Panc1 (cell line): ENCODE measurements at regions not wholly inside any gene's neighbourhood (a gene's known extent, or its start where the extent isn't known, plus 50 kb on each side); places are given as distances from the start of the nearest gene placed in this dataset.
A peak's percentile ranks its signal among the peaks of the same experiment; 100 is the strongest.

Experiments
- ATAC-seq: fragments of 200-7000 bp; cut with Tn5 transposase; 2 replicates; pipeline ENCODE4 v1.9.1; 2020; ENCODE audit warnings: mild to moderate bottlenecking, moderate library complexity
- BruUV-seq: library from RNA; stranded (reverse); fragments of 400-500 nt; replicated peaks from 2 replicates; lab custom pipeline; 2021; lab: Mats Ljungman, UMichigan
- CTCF ChIA-PET: fragments of 300-600 bp; sonication (Branson Sonifier 250); formaldehyde crosslinking; loops from one replicate; lab custom pipeline; 2022; ENCODE audit warnings: antibody characterized with exemption; lab: Charles Lee
- POLR2A ChIA-PET: fragments of 300-600 bp; sonication (Branson Sonifier 250); formaldehyde crosslinking; loops from one replicate; lab custom pipeline; 2022; ENCODE audit warnings: antibody characterized with exemption; lab: Charles Lee
- DNase-seq: peaks from one replicate; pipeline ENCODE4 v3.0.0-alpha.2; 2010; ENCODE audit warnings: low read depth, low spot score
- H3K27ac ChIP-seq: 2 replicates; pipeline ENCODE4 v1.5.1; 2011; ENCODE audit warnings: mild to moderate bottlenecking, low read length, inconsistent platforms
- H3K27me3 ChIP-seq: fragments of 200-500 bp; sonication (Bioruptor generic); 2 replicates; pipeline ENCODE4 v1.6.0; 2014; ENCODE audit warnings: low read length, inconsistent platforms; ENCODE audit not compliant: control insufficient read depth, insufficient read depth
- H3K36me3 ChIP-seq: fragments of 200-500 bp; sonication (Bioruptor generic); 2 replicates; pipeline ENCODE4 v1.5.1; 2014; ENCODE audit warnings: inconsistent platforms, mild to moderate bottlenecking, low read length, moderate library complexity; ENCODE audit not compliant: control insufficient read depth, insufficient read depth
- H3K4me1 ChIP-seq: 2 replicates; pipeline ENCODE4 v1.5.1; 2011; ENCODE audit warnings: inconsistent platforms, mild to moderate bottlenecking, low read length, moderate library complexity; ENCODE audit not compliant: control insufficient read depth, insufficient read depth
- H3K4me3 ChIP-seq, 2 experiments: 2 replicates each; pipeline ENCODE4 v1.5.1; 2011 to 2012; ENCODE audit warnings: low read depth in 2 of 2, low read length in 2 of 2, mild to moderate bottlenecking in 2 of 2, inconsistent platforms in 1 of 2, moderate library complexity in 1 of 2
- H3K9me3 ChIP-seq: fragments of 200-500 bp; sonication (Bioruptor generic); 2 replicates; pipeline ENCODE4 v1.5.1; 2014; ENCODE audit warnings: low read depth, mild to moderate bottlenecking, inconsistent platforms, low read length, moderate library complexity; ENCODE audit not compliant: control insufficient read depth, insufficient read depth
- CTCF ChIP-seq: fragments of 450-650 bp; IDR thresholded peaks from 2 replicates; pipeline ENCODE4 v1.5.1; 2017; ENCODE audit warnings: mild to moderate bottlenecking
- POLR2AphosphoS5 ChIP-seq: IDR thresholded peaks from 2 replicates; pipeline ENCODE4 v1.6.1; 2012; ENCODE audit warnings: mild to moderate bottlenecking, low read depth, low read length, moderate library complexity
- REST ChIP-seq, 2 experiments: IDR thresholded peaks; 2 replicates each; pipeline ENCODE4 v1.6.1; 2011 to 2012; ENCODE audit warnings: low read depth in 2 of 2, control low read depth in 1 of 2, low read length in 1 of 2, mild to moderate bottlenecking in 1 of 2, moderate library complexity in 1 of 2; ENCODE audit not compliant: insufficient read depth in 1 of 2
- SIN3A ChIP-seq: IDR thresholded peaks from 2 replicates; pipeline ENCODE4 v1.6.1; 2012; ENCODE audit warnings: low read depth, mild to moderate bottlenecking, low read length, moderate library complexity, borderline replicate concordance; ENCODE audit not compliant: insufficient read depth
- TCF7L2 ChIP-seq: IDR thresholded peaks from 2 replicates; pipeline ENCODE4 v1.6.1; 2011; ENCODE audit warnings: mild to moderate bottlenecking, low read depth, low read length, inconsistent platforms
- in situ Hi-C: cut with HindIII; loops from 2 replicates; pipeline ENCODE4 v1.10.0; 2016; ENCODE audit warnings: low sequenced_read_pairs, low pct_unique_long_range_greater_than_20kb
- intact Hi-C: fragments of 100-400 bp; cut with micrococcal nuclease; formaldehyde crosslinking; loops from one replicate; pipeline ENCODE4 v1.10.0; 2022; ENCODE audit not compliant: unreplicated experiment

DNA sequence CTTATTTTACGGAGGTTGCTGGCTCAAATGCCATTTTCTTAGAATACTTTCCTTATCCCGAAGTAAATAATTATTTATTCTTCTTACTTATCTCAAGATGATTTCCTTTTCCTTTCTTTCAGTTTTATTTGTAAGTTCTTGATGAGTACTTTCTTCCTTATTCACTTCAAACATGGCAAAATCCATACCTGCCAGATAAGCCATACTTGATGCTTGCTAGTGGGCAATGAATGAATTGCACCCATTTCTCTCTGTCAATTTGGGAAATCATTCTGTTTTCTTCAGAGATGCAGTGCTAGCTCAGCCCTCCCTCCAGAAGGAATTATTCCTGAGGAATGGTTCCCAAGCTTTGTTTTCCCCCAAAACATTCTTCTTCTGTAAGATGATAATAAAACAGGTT, 598.3 kb downstream of the SPRY1 start:
- BruUV-seq = no TSS peak
- H3K9me3 ChIP-seq = no peaks in the 10 kb centered on the region
- H3K4me3 ChIP-seq = no peak overlapping the region
- POLR2A ChIA-PET = no interaction called here
- no peaks in the 10 kb centered on the region for H3K4me1 ChIP-seq
- H3K36me3 ChIP-seq = no peaks in the 10 kb centered on the region
- no peak overlapping the region for H3K27ac ChIP-seq
- in situ Hi-C loops = no loop called here
- TF ChIP-seq TCF7L2 (no peak), CTCF (peak; percentile 16; the same call in 1 of the 2 replicates)
- H3K27me3 ChIP-seq = no peaks in the 10 kb centered on the region
- ATAC-seq (no peak), DNase-seq (no peak)
- intact Hi-C loops = no loop called here
- CTCF ChIA-PET = interaction anchor here (0.6 kb wide), 1 partner anchor 395 kb away, joined by 3 read pairs; no protein-coding TSS in a partner anchor

DNA sequence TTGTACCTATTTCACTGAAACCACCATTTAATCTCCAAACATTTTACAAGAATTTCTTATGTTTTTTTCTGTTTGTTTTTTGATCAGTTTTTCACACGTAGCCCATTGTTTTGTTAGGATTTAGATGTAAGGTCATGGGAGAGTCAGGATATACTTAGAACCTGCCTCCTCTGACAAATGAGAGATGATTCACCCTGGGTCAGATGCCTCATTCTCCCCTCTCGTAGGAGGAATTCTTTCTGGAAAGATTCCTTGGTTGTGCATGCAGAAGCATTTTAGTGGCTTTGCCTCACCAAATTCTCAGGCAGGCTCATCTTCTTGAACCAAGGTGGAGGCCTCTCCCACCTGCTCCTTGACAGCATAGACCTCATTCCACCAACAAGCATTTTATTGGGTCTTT, 599.3 kb downstream of the SPRY1 start:
- ChIA-PET CTCF (no interaction called here), POLR2A (no interaction called here)
- no TSS peak for BruUV-seq
- no peak overlapping the region for H3K27ac ChIP-seq
- intact Hi-C loops = no loop called here
- no peaks in the 10 kb centered on the region for H3K36me3 ChIP-seq
- no peaks in the 10 kb centered on the region for H3K27me3 ChIP-seq
- ATAC-seq (no peak), DNase-seq (no peak)
- H3K9me3 ChIP-seq = no peaks in the 10 kb centered on the region
- in situ Hi-C loops = no loop called here
- H3K4me1 ChIP-seq = no peaks in the 10 kb centered on the region
- TF ChIP-seq REST (IDR thresholded peaks at IDR 0.05; ENCODE audit: insufficient read depth in 1 of 2, low read depth in 2 of 2, low read length in 1 of 2) = no peak
- TF ChIP-seq TCF7L2 = no peak
- no peak for TF ChIP-seq POLR2AphosphoS5
- TF ChIP-seq SIN3A = no peak
- no peak for TF ChIP-seq CTCF
- H3K4me3 ChIP-seq = no peak overlapping the region
